ENCODE measurements at regions not wholly inside any gene's neighbourhood (a gene's known extent, or its start where the extent isn't known, plus 50 kb on each side); places are given as distances from the start of the nearest gene placed in this dataset.
A peak's percentile ranks its signal among the peaks of the same experiment; 100 is the strongest.

- DNase-seq, result no peak
Measured at GRCh38 chr5:167451076-167451475, 840.4 kb upstream of the WWC1 start.

GRCh38 chr5:167452136-167452535, 839.3 kb upstream of the WWC1 start:
- no peak for DNase-seq

DNA sequence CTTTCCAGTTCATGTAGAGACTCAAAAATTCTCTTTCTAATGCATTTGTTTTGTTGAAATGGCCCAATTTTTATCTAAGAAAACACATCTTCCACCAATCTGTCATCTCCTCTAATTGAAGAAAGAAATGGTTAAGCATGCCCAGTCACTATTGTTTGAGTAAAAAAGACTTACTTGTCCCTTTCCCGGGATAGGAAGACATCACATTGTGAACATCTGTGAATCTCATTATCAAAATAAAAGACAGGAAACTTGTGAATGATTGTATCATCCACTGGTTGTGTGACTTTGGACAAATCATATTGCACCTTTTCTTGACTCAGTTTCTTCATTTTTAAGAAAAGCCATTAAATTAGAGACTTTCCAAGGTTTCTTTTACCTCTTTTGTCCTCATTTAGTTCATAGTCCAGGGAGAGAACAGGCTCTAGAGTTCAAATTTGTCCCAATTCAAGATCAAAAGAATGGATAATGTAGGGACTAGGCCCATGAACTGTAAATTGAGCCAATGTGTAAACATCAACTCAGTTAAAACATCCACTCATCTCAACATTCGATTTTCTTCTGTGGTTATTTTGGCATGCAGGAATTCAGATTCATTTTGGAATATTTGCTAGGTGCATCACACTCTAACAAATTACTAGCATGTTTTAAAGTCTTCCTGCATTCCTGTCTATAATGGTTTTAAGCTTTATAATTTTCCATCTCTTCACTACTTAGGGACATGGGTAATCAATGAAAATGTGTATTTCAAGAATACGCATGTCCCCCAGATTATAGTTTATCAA, 838.0 kb upstream of the WWC1 start:
- DNase-seq, result no peak

DNA sequence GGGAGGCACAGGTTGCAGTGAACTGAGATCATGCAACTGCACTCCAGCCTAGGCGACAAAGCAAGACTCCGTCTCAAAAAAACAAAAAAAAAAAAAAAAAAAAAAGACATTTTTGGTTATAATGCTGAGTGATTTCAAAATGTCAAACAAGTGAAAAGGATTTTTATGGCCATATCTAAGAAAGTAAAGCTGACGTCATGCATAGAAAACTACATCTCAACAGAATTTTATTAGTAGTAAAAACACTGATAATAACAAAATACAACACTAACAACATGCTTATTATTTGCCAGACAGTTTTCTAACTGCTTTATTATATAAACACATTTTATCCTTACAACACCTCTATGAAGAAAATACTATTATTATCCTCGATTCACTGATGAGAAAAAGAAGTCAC, 833.0 kb upstream of the WWC1 start:
- DNase-seq, result no peak

GRCh38 chr5:167460449-167461020, 830.9 kb upstream of the WWC1 start:
- no peak for DNase-seq

GRCh38 chr5:167463939-167464338, 827.5 kb upstream of the WWC1 start:
- DNase-seq, result no peak

DNA sequence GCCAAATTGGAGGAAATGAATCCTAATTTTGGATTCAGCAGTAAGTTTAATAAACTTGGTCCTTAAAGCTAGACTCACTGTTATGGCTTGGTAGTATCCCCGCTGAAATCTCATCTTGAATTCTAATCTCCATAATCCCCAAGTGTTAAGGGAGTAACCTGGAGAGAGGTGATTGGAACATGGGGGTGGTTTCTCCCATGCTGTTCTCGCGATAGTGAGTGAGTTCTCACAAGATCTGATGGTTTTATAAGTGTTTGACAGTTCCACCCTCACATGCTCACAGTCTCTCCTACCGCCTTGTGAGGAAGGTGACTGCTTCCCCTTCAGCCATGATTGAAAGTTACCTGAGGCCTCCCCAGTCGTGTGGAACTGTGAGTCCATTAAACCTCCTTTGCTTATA, 824.5 kb upstream of the WWC1 start:
- no peak for DNase-seq

DNA sequence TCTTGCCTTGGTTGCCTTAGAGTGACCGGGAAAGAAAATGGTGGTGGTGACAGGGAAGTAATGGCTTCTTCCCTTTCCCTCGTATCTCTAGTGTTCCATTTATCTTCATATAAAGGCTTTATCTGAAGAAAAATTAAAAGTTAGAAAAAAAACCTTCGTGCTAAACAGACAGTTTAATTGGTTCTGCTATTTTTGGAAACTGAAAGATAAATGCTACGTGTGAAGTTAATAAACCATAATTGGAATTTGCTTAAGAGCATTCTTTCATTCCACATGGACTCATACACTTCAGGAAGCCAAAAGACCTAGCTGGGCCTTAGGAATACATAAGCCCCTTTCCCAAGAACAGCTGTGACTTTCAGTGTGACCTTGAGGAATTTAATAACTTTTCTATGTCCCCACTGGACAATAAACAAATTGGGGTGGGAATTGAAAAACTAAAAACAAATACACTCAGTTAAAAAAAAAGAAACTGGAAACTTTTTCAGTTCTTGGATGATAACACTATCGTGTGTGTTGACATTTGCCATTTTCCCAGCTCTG, 818.8 kb upstream of the WWC1 start:
- DNase-seq, result no peak

DNA sequence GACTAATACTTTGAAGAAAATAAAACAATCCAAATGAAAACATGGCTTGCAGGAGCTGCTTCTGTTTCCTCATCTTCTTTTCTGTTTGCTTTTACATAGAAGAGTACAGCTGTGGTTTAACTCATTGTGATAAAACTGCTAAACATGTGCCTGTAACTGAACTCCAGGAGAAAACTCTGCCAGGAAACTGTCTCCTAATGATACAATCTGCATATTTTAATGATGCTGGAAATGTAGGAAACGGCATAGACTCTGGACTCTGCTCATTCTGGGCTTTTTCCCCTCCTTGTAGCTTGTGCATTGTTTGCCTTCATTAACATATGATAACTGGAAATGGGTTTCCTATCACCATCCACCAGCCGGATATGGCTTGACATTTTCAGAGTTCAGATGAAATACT, 813.3 kb upstream of the WWC1 start:
- no peak for DNase-seq

GRCh38 chr5:167479779-167480178, 811.7 kb upstream of the WWC1 start:
- no peak for DNase-seq

DNA sequence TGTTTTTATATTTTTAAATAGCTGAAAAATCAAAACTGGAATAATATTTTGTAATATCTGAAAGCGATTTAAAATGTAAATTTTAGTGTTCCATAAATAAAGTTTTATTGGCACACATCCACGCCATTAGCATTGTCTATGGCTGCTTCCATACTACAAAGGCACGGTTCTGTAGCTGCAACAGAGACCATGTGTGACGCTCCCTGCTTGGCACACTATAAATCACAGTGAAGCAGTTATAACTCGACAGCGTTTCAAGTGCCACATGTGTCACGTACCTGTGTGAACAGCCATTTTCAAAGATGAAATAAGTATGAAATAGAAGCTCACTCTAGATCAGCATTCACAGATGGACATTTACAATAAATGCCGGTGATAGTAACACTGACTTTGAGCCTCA, 810.1 kb upstream of the WWC1 start:
- no peak for DNase-seq

- no peak for DNase-seq
Measured at GRCh38 chr5:167482555-167482954, 808.9 kb upstream of the WWC1 start.

DNA sequence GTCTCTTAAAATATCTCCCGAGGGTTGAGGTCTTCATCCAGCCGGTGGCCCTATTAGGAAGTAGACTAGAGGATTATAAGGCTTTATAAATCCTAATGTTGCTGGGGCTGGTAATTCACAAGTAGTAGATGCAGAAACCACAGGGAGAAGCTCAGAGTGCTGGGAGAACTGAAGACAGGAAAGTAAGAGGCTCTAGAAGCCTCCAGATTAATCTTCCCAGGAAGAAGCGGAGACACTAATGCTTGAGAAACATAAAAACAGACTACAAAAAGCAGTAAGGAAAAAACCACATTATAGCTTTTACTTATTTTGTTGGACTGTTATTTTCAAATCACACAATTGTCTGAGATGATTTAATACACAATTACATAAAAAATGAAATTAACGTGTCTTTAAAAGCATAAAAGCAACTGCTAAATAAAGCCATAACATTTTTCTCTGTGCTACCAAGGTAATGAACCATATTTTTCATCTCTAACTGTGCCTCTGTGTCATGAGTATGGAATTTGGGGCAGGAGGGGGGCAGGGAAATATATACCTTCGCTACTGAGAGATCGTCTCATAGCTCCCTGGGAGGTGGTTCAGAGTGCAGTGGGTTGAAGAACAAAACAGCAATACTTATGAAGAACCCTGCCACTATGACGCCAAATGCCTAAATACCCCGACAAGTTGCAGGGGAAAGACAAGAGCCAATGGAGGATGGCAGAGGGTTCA, 806.2 kb upstream of the WWC1 start:
- no peak for DNase-seq

- no peak for DNase-seq
Measured at GRCh38 chr5:167488371-167488770, 803.1 kb upstream of the WWC1 start.

GRCh38 chr5:167489202-167489601, 802.2 kb upstream of the WWC1 start:
- no peak for DNase-seq

- DNase-seq, result no peak
Measured at GRCh38 chr5:167503926-167504720, 787.3 kb upstream of the WWC1 start.

GRCh38 chr5:167507463-167508233, 783.8 kb upstream of the WWC1 start:
- no peak for DNase-seq

- DNase-seq, result no peak
Measured at GRCh38 chr5:167509076-167509475, 782.4 kb upstream of the WWC1 start.

GRCh38 chr5:167511276-167511675, 780.2 kb upstream of the WWC1 start:
- DNase-seq, result no peak

DNA sequence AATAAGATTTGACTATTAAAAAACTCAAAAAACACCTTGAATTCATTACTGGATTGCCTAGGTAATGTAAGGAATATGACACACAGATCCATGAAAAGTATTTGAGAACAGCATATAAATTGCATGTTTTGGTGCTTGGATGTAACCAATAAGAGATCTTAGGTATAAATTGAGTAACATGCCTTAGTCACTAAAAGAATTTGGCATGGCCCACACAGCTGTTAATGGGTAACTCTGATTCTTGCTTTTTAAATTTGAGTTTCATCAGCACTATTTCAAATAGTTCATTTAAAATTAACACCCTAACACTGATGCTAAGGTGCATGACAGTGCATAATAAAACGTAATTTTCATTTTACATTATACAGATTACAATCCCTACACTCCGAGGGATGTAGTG, 779.3 kb upstream of the WWC1 start:
- no peak for DNase-seq

DNA sequence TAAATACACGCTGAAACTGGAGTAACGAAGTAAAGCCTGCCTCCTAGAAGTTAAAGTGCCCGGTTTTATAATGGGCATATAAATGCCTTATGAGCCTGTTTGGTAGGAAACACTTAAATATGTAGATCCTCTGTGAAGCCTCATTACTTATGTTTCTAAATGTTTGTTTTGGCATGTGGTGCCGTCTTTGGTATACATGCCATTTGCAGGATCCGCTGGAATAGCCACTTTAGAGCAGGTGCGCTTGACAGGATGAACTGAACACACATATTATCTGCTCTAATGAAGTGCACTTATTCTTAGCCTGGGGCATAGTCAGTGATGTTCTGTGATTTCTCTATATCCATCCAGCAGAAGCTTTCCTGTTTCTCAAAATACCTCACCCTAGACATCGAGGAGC, 778.1 kb upstream of the WWC1 start:
- peak; percentile 12 for DNase-seq

GRCh38 chr5:167514461-167514860, 777.0 kb upstream of the WWC1 start:
- DNase-seq, result no peak

Data from NCI-H1436 (cell line).